Breast epithelium (tissue), 4 donors: ENCODE measurements at regions not wholly inside any gene's neighbourhood (a gene's known extent, or its start where the extent isn't known, plus 50 kb on each side); places are given as distances from the start of the nearest gene placed in this dataset.

Source experiments
- DNase-seq, 2 donors: peaks; one replicate each; pipeline ENCODE4 v3.0.0-alpha.2; 2019; ENCODE audit warnings: low spot score in 2 of 2
- H3K27ac ChIP-seq, 2 donors: fragments of 200-600 bp; sonication (generic) in 1 of 2; one replicate each; pipeline ENCODE4 v1.5.1; 2016 to 2019; ENCODE audit warnings: mild to moderate bottlenecking in 1 of 2
- H3K27me3 ChIP-seq, 2 donors: fragments of 200-600 bp; sonication (generic) in 1 of 2; one replicate each; pipeline versions ENCODE4 v1.5.1 to v1.6.0; 2017 to 2019; ENCODE audit warnings: control low read depth in 1 of 2, mild to moderate bottlenecking in 1 of 2
- H3K36me3 ChIP-seq: fragments of 200-600 bp; one replicate; pipeline ENCODE4 v1.5.1; 2019
- H3K4me1 ChIP-seq, 2 donors: fragments of 200-600 bp; sonication (generic); one replicate each; pipeline ENCODE4 v1.5.1; 2016 to 2019; ENCODE audit warnings: control low read depth in 1 of 2
- H3K4me3 ChIP-seq, 3 donors: fragments of 200-600 bp; sonication (generic); 1 replicate in 2 of 3; 2 replicates in 1 of 3; pipeline ENCODE4 v1.5.1; 2016 to 2019; ENCODE audit warnings: mild to moderate bottlenecking in 3 of 3, moderate library complexity in 2 of 3
- H3K9me3 ChIP-seq, 2 donors: fragments of 200-600 bp; sonication (generic) in 1 of 2; one replicate each; pipeline ENCODE4 v1.5.1; 2016 to 2019; ENCODE audit warnings: control low read depth in 1 of 2
- CTCF ChIP-seq, 3 donors: fragments of 450-650 bp; IDR thresholded peaks; one replicate each; pipeline ENCODE4 v1.5.1; 2016 to 2017; ENCODE audit warnings: antibody characterized with exemption in 3 of 3, mild to moderate bottlenecking in 3 of 3, moderate library complexity in 3 of 3
- POLR2A ChIP-seq: fragments of 450-650 bp; IDR thresholded peaks from one replicate; pipeline ENCODE4 v1.6.1; 2016; ENCODE audit warnings: antibody characterized with exemption, mild to moderate bottlenecking, moderate library complexity
- POLR2AphosphoS5 ChIP-seq, 3 donors: sonication (generic); formaldehyde crosslinking; IDR thresholded peaks; one replicate each; pipeline ENCODE4 v1.6.1; 2017; ENCODE audit warnings: antibody characterized with exemption in 3 of 3
- intact Hi-C: fragments of 100-400 bp; cut with DNase I; formaldehyde crosslinking; loops from one replicate; pipeline ENCODE4 v1.15.1; 2023; ENCODE audit warnings: low total_unique reads

- H3K27ac ChIP-seq, result no peak overlapping the region
- DNase-seq, result no peak
- no peaks in the 10 kb centered on the region for H3K27me3 ChIP-seq
- H3K4me1 ChIP-seq, result no peaks in the 10 kb centered on the region
- no peaks in the 10 kb centered on the region for H3K9me3 ChIP-seq
- TF ChIP-seq POLR2AphosphoS5 (IDR thresholded peaks at IDR 0.05) (no peak), CTCF (IDR thresholded peaks at IDR 0.05) (no peak), POLR2A (no peak)
- H3K36me3 ChIP-seq, result no peaks in the 10 kb centered on the region
- intact Hi-C loops, result no loop called here
- no peak overlapping the region for H3K4me3 ChIP-seq
Measured at GRCh38 chr5:68409259-68409658, 193.7 kb downstream of the PIK3R1 start.

GRCh38 chr5:68411161-68411560 is 195.6 kb downstream of the PIK3R1 start:
- no peaks in the 10 kb centered on the region for H3K36me3 ChIP-seq
- no peak for DNase-seq
- no peaks in the 10 kb centered on the region for H3K4me1 ChIP-seq
- H3K4me3 ChIP-seq, result no peak overlapping the region
- no peaks in the 10 kb centered on the region for H3K9me3 ChIP-seq
- H3K27ac ChIP-seq, result no peak overlapping the region
- no peaks in the 10 kb centered on the region for H3K27me3 ChIP-seq
- intact Hi-C loops, result no loop called here
- TF ChIP-seq CTCF (IDR thresholded peaks at IDR 0.05) (no peak), POLR2A (no peak), POLR2AphosphoS5 (IDR thresholded peaks at IDR 0.05) (no peak)

- TF ChIP-seq POLR2AphosphoS5 (IDR thresholded peaks at IDR 0.05), result peak in 1 of 3 donors; percentile 86
- TF ChIP-seq CTCF (IDR thresholded peaks at IDR 0.05), result no peak
- no peak for TF ChIP-seq POLR2A
- Histone ChIP-seq H3K36me3 (no peaks in the 10 kb centered on the region), H3K9me3 (no peaks in the 10 kb centered on the region), H3K27ac (peak overlapping the region in 1 of 2 donors; percentile 41), H3K27me3 (no peaks in the 10 kb centered on the region), H3K4me3 (no peak overlapping the region), H3K4me1 (no peaks in the 10 kb centered on the region)
- DNase-seq, result no peak
- intact Hi-C loops, result no loop called here
Measured at GRCh38 chr5:68415177-68416085, 199.9 kb downstream of the PIK3R1 start.

GRCh38 chr5:68416714-68417113 is 201.2 kb downstream of the PIK3R1 start:
- DNase-seq, result no peak

More at GRCh38 chr5:68416714-68417113, 201.2 kb downstream of the PIK3R1 start:
- H3K4me1 ChIP-seq, result no peaks in the 10 kb centered on the region
- no peaks in the 10 kb centered on the region for H3K9me3 ChIP-seq
- no peaks in the 10 kb centered on the region for H3K36me3 ChIP-seq
- intact Hi-C loops, result no loop called here
- H3K27me3 ChIP-seq, result no peaks in the 10 kb centered on the region
- H3K27ac ChIP-seq, result no peak overlapping the region
- no peak for TF ChIP-seq POLR2AphosphoS5 (IDR thresholded peaks at IDR 0.05)
- no peak for TF ChIP-seq POLR2A
- TF ChIP-seq CTCF (IDR thresholded peaks at IDR 0.05), result no peak
- H3K4me3 ChIP-seq, result no peak overlapping the region
